HG03025 (cell line): ENCODE measurements at regions not wholly inside any gene's neighbourhood (a gene's known extent, or its start where the extent isn't known, plus 50 kb on each side); places are given as distances from the start of the nearest gene placed in this dataset.

ENCODE experiments used
- ATAC-seq: cut with Tn5 transposase; IDR thresholded peaks from one replicate; pipeline ENCODE4 v1.9.1; 2021; ENCODE audit warnings: mild to moderate bottlenecking, moderate library complexity; ENCODE audit not compliant: unreplicated experiment, low FRiP score

DNA sequence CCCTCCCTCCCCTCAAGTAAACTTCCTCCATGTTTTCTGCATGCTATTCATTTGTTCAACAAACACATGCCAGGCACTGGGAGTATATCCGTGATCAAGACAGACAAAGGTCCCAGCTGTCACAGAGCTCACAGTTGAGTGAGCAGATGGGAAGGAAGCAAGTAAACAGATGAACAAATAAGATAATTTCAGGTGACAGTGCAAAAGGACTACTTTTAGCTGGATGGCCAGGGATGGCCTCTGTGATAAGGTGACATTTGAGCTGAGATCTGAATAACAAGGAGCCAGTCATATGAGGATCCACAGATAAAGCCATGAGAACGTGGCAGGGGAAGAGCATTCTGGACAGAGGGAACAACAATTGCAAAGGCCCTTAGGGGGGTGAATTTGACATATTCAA is 121.7 kb upstream of the RAD23B start:
- ATAC-seq, result no peak

GRCh38 chr9:107163370-107163769 is 119.7 kb upstream of the RAD23B start:
- no peak for ATAC-seq

DNA sequence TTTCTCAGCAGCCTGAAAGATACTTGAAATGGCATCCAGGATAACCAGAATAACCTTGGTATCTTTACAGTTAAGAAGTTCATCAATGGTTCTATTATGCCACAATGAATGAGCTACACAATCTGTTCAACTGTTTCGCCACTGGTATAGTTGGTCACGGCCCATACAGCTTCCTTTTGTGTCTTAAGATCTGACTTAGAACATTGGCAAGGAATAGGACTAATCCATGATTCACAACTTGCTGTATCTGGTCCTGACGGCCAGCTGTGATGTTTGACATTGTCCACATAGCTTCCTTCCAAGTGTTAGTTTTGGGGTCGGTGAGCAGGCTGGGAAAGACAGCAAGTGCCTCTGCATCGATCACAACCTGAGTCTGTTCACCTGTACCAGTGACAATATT is 113.3 kb upstream of the RAD23B start:
- no peak for ATAC-seq

GRCh38 chr9:107170801-107171200 is 112.3 kb upstream of the RAD23B start:
- no peak for ATAC-seq

GRCh38 chr9:107172160-107172978 is 110.7 kb upstream of the RAD23B start:
- peak; percentile 57 for ATAC-seq

DNA sequence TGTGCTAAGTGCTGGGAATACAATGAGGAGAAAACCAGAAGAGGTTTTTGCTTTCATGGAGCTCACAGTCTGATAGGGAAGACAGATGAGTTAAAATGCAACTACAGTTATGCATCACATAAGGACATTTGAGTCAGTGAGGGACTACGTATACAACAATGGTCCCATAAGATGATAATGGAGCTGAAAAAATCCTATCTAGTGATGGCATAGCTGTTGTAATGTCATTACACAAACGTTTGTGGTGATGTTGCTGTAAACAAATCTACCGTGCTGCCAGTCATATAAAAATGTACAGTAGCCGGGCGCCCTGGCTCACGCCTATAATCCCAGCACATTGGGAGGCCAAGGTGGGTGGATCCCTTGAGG is 110.1 kb upstream of the RAD23B start:
- no peak for ATAC-seq

DNA sequence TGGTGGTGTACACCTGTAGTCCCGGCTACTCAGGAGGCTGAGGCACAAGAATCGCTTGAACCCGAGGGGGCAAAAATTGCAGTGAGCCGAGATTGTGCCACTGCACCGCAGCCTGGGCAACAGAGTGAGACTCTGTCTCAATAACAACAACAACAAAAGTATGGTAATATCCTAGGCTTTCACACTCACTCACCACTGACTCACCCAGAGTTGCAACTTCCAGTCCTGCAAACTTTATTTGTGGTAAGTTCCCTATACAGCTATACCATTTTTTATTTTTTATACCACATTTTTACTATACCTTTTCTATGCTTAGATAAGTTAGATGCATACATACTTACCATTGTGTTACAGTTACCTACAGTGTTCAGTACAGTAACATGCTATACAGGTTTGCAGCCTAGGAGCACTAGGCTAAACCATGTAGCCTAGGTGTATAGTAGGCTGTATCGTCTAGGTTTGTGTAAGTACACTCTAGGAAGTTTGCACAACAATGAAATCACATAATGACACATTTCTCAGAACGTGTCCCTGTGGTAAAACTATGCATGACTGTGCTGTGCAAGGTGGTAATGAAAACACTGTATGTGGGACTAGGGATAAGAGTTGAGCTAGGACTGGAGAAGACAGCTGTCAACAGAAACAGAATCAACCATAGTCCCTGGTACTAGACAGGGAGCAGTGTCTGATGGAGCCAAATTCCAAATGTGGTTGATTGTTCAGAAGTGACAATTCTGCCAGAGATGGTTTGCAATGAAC is 109.5 kb upstream of the RAD23B start:
- no peak for ATAC-seq

- no peak for ATAC-seq
Measured at GRCh38 chr9:107174441-107174840, 108.6 kb upstream of the RAD23B start.

GRCh38 chr9:107175041-107175440 is 108.0 kb upstream of the RAD23B start:
- no peak for ATAC-seq

DNA sequence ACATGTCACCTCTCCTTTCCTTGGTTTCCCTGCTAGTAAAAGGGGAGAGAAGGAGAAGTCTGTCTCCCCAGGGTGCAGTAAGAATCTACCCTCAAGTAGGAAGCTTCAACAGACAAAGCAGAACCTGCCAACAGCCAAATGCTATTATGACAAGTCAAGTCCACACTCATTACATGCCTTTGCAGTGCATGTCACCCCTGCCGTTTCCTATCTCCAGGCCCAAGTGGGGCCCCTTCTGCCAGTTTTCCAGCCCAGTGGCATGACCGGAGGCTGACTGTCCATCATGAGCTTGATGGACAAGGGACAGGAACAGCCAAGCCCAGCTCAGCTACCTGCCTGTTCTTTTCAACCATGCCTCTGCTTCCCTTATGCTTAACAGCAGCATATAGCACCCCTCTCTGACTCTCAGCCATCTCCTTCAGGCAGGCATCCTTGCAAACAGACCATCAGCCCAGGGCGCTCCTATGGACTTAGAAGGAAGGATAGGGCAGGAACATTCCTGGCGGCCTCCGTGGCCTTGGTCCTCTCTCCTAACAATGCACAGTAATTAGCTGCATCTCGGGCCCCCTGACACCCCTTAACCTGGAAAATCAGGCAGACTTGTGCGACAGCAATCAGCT is 107.2 kb upstream of the RAD23B start:
- ATAC-seq, result no peak

GRCh38 chr9:107176436-107177151 is 106.5 kb upstream of the RAD23B start:
- no peak for ATAC-seq

DNA sequence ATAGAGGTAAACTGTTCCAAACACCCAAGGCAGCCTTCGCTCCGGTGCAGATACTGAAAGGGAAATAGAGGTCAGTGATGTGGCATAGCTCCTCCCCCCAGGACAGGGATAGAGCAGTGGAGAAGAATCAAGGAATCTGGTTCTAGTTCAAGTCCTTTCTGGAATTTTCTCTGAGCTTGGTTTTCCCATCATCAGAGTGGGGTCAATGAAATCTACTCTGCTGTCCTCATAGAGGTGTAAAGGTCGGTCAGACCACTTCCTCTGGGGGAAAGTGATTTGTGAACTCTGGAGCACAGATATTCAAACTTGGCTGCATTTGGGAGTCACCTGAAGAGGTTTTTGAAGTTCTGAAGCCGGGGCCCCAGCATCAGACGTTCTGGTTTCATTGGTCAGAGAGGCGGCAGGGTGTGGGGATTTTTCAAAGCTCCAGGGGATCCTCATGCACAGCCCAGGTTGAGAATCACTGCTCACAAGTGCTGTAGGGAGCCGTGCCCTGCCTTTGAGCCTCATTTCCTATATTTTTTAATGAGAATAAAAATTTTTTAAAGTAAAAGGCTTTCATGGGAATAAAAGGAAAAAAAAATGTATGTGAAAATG is 105.7 kb upstream of the RAD23B start:
- no peak for ATAC-seq

- ATAC-seq, result no peak
Measured at GRCh38 chr9:107177857-107178256, 105.2 kb upstream of the RAD23B start.

DNA sequence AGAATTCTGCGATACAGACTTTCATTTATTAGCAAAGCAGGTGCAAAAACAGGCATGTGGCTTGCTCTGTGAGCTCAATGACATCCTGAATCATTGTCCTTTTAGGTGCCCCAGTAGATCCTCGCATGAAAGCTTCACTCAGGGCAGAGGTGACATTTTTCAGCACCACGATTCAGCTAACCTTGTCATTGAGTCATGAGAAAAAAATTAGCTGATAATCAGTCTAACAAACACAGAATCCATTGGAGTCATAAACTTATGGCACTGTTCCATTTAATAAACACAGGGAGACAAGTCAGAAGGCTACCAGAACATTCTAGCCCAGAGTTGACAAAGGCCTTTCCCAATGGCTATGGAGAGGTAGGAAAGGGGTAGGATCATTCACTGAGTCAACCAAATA is 104.8 kb upstream of the RAD23B start:
- no peak for ATAC-seq

GRCh38 chr9:107180206-107180605 is 102.9 kb upstream of the RAD23B start:
- ATAC-seq, result no peak

GRCh38 chr9:107183176-107183575 is 99.9 kb upstream of the RAD23B start:
- no peak for ATAC-seq

GRCh38 chr9:107188376-107188775 is 94.7 kb upstream of the RAD23B start:
- ATAC-seq, result no peak

DNA sequence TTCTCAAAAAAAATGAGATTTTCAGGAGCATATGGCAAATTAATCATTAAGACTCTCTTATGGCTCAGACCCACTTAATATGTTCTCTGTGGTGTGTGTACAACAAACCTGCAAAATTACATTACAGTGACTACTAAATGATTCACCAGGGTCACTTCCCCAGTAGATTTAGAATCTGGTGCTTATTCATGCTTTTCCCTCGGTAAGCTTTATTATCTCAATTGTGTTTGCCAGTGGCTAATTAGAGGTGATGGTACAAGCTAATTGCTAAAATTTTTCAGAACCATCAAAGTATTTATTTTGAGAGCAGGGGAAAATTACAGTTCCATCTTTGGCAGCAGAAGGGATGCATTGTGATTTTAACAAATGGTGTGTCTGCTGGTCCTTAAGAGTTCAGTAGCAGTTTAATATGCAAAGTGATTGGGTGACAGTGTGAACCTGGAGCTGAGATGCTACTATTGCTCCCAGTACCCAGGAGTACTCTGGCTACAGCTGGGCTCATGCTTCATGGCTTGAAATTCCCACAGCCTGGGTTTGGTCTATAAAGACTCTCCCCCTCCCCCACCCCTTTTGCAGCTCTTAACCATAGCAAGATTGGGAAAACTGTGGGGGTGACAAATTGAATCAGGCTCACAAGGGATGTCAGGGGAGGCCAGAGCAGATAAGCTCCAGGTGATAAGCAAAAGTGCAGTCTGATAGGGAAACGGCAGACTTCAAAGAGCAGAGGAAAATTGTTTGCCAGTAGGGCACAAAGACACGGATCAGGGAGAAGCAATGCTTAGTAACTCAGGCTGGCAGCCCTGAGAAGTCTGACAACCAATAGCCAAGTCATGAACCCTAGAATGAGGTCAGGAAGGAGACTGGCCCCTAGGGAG is 92.8 kb upstream of the RAD23B start:
- no peak for ATAC-seq

- no peak for ATAC-seq
Measured at GRCh38 chr9:107190936-107191290, 92.2 kb upstream of the RAD23B start.

GRCh38 chr9:107193251-107193650 is 89.8 kb upstream of the RAD23B start:
- ATAC-seq, result no peak
